ENCODE measurements at regions not wholly inside any gene's neighbourhood (a gene's known extent, or its start where the extent isn't known, plus 50 kb on each side); places are given as distances from the start of the nearest gene placed in this dataset.

DNA sequence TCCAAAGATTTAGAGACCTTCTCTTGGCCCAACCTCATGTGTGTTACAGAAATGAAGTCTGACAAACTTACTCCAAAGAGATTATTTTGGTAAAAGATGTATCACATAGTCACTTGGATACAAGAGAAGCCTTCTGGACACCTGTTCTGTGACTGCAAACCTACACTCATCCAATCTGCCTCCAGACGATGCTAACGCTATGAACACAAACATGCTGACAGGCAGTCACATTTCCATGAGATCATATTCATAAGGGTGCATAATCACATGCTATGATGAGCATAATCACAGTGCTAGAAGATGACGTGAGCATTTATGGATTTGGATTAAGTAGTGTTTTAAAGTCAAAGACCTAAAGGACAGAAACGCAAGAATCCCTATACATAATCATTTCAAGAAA lies 340.2 kb downstream of the HACE1 start:
- Histone ChIP-seq H3K4me3 (ENCODE audit: low read depth in 1 of 3, low read length in 3 of 3) (no peak overlapping the region), H3K27ac (ENCODE audit: low read depth in 1 of 2, low read length in 2 of 2) (no peak overlapping the region), H3K9me3 (ENCODE audit: control insufficient read depth in 4 of 4, low read length in 3 of 4) (no peaks in the 10 kb centered on the region), H3K27me3 (ENCODE audit: control insufficient read depth in 4 of 4, insufficient read depth in 4 of 4, low read length in 3 of 4) (no peaks in the 10 kb centered on the region), H3K9ac (ENCODE audit: low read depth in 1 of 2, low read length in 2 of 2) (no peak overlapping the region), H3K36me3 (ENCODE audit: control insufficient read depth in 4 of 4, insufficient read depth in 3 of 4, low read depth in 1 of 4, low read length in 3 of 4) (no peaks in the 10 kb centered on the region), H3K4me1 (ENCODE audit: control insufficient read depth in 4 of 4, insufficient read depth in 4 of 4, low read length in 3 of 4) (no peaks in the 10 kb centered on the region)
- 83% methylated on average over 4 of the region's 4 CpGs for WGBS
- no peak for DNase-seq (ENCODE audit: low spot score)
- TF ChIP-seq YY1 (IDR thresholded peaks at IDR 0.05) = no peak
- TF ChIP-seq TAF1 (conservative IDR thresholded peaks at IDR 0.05) = no peak
- no peak for TF ChIP-seq EGR1 (IDR thresholded peaks at IDR 0.05; ENCODE audit: low read depth in 2 of 2)
- no peak for TF ChIP-seq FOXA2 (IDR thresholded peaks at IDR 0.05)
- no peak for TF ChIP-seq FOXA1 (IDR thresholded peaks at IDR 0.05)
- no peak for TF ChIP-seq ZBTB33 (IDR thresholded peaks at IDR 0.05)
- TF ChIP-seq CTCF (IDR thresholded peaks at IDR 0.05; ENCODE audit: low read depth, low read length, missing input control) = no peak
- TF ChIP-seq SP1 (IDR thresholded peaks at IDR 0.05) = no peak
- TF ChIP-seq RXRA (IDR thresholded peaks at IDR 0.05) = no peak

DNA sequence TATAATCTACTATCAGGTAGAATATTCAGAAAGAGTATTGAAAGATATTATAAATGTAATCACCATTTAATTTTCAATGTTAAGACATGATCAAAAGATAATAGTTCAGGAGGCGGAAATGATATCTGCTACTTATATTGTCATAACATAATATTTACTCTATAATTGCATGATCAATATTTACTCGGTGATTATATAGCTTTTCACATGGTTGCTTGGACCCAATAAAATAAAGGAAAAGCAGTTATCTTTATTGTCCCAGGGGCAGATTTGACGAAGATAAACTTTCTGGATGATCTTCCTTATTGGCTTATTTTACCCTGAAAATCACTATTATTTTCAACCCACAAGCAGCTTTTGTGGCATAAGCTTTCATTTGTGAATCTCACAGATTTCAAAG lies 350.4 kb downstream of the HACE1 start:
- WGBS = 75% methylated on average over 3 of the region's 3 CpGs
- no peak for TF ChIP-seq EGR1 (IDR thresholded peaks at IDR 0.05; ENCODE audit: low read depth in 2 of 2)
- no peak for TF ChIP-seq HNF4A (conservative IDR thresholded peaks at IDR 0.05)
- no peak for TF ChIP-seq FOXA1 (IDR thresholded peaks at IDR 0.05)
- TF ChIP-seq NR2F2 (IDR thresholded peaks at IDR 0.05) = no peak
- TF ChIP-seq RXRA (IDR thresholded peaks at IDR 0.05) = no peak
- no peak for TF ChIP-seq SP1 (IDR thresholded peaks at IDR 0.05)
- H3K9me3 ChIP-seq (ENCODE audit: control insufficient read depth in 4 of 4, low read length in 3 of 4) = no peaks in the 10 kb centered on the region
- no peak overlapping the region for H3K9ac ChIP-seq (ENCODE audit: low read depth in 1 of 2, low read length in 2 of 2)
- no peaks in the 10 kb centered on the region for H3K27me3 ChIP-seq (ENCODE audit: control insufficient read depth in 4 of 4, insufficient read depth in 4 of 4, low read length in 3 of 4)
- no peaks in the 10 kb centered on the region for H3K36me3 ChIP-seq (ENCODE audit: control insufficient read depth in 4 of 4, insufficient read depth in 3 of 4, low read depth in 1 of 4, low read length in 3 of 4)
- DNase-seq (ENCODE audit: low spot score) = no peak
- H3K4me3 ChIP-seq (ENCODE audit: low read depth in 1 of 3, low read length in 3 of 3) = no peak overlapping the region
- H3K4me1 ChIP-seq (ENCODE audit: control insufficient read depth in 4 of 4, insufficient read depth in 4 of 4, low read length in 3 of 4) = no peaks in the 10 kb centered on the region
- no peak overlapping the region for H3K27ac ChIP-seq (ENCODE audit: low read depth in 1 of 2, low read length in 2 of 2)

GRCh38 chr6:104506429-104506828 lies 353.3 kb downstream of the HACE1 start:
- H3K36me3 ChIP-seq (ENCODE audit: control insufficient read depth in 4 of 4, insufficient read depth in 3 of 4, low read depth in 1 of 4, low read length in 3 of 4) = no peaks in the 10 kb centered on the region
- no peaks in the 10 kb centered on the region for H3K9me3 ChIP-seq (ENCODE audit: control insufficient read depth in 4 of 4, low read length in 3 of 4)
- TF ChIP-seq EGR1 (IDR thresholded peaks at IDR 0.05; ENCODE audit: low read depth in 2 of 2) (no peak), HNF4G (IDR thresholded peaks at IDR 0.05) (no peak), RAD21 (IDR thresholded peaks at IDR 0.05) (no peak), JUND (IDR thresholded peaks at IDR 0.05) (no peak)
- TF ChIP-seq, protein P1, sequence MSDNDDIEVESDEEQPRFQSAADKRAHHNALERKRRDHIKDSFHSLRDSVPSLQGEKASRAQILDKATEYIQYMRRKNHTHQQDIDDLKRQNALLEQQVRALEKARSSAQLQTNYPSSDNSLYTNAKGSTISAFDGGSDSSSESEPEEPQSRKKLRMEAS (IDR thresholded peaks at IDR 0.05) = no peak
- no peaks in the 10 kb centered on the region for H3K27me3 ChIP-seq (ENCODE audit: control insufficient read depth in 4 of 4, insufficient read depth in 4 of 4, low read length in 3 of 4)
- H3K4me1 ChIP-seq (ENCODE audit: control insufficient read depth in 4 of 4, insufficient read depth in 4 of 4, low read length in 3 of 4) = no peaks in the 10 kb centered on the region
- H3K9ac ChIP-seq (ENCODE audit: low read depth in 1 of 2, low read length in 2 of 2) = no peak overlapping the region
- WGBS = 48% methylated on average over 1 of the region's 1 CpG
- no peak overlapping the region for H3K4me3 ChIP-seq (ENCODE audit: low read depth in 1 of 3, low read length in 3 of 3)
- DNase-seq (ENCODE audit: low spot score) = no peak
- no peak overlapping the region for H3K27ac ChIP-seq (ENCODE audit: low read depth in 1 of 2, low read length in 2 of 2)

All from liver (tissue), 8 donors.